NCI-H1048 (cell line): ENCODE measurements at regions not wholly inside any gene's neighbourhood (a gene's known extent, or its start where the extent isn't known, plus 50 kb on each side); places are given as distances from the start of the nearest gene placed in this dataset.

Experiments
- DNase-seq: peaks from one replicate; lab custom pipeline; 2025; lab: John Stamatoyannopoulos, UW

DNA sequence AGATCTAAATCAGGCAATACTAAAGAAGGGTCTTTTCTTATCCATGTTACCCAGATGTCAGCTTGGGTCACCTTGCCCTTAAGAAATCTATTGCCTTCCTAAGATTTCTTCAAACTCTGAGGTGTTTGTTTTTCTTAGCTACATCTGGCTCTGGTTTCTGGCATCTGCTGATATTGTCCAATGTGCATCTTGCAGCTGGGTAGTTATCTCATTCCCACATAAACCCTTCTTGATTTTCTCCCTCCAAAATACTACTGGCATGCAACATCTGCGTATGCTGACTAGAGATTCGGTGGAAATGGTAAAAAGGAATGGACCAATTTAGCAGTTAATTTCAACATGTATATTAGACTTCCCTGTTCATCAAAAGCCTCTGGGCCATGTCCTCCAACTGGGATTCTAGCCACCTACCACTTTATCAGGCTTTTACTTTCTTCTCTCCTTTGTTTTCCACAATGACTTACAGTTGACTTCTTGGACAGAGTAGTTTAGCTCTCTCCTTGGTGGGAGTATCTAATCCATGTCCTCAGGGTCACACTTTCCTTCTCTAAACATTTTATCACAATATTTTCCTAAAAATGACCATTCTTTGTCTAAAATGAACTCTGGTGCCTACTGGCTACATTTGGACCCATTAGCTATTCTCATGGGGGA lies 324.8 kb upstream of the FAR2 start:
- no peak for DNase-seq

DNA sequence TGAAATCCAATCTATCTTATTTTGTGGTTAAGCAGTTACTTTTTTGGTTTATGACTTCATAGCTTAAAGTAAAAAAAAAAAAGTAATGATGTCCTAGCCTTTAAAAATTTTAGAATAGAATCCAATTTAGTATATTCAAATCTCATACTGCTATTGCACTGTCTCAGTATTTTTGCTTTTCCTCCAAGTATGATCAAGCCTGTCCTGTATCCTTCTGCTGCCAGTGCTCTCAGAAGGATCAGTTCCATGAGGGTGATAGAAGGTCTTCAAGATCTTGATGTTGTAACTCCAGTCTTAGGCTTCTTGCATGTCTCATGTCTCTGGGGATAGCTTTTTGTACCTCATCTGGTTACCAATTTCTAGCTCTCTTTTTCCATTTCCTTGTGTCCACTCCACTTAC lies 324.2 kb upstream of the FAR2 start:
- DNase-seq = no peak

DNA sequence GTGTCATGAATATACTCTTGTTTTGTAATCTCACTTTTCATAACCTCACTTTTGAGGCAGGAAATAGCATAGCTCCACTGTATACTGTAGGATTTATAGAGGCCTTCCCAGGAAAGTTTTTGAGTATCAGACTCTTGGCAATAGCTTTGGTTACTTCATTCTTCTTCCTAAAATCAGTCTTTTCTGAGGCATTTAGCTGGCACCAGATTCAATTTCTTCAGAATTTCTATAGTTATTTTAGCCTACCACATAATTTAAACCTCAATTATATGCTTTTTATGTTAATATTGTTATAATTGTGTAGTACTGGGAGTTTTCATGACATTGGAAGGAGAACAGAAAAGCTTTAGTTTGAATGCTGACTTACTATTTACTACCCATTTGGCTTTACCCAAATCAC lies 322.3 kb upstream of the FAR2 start:
- no peak for DNase-seq

DNA sequence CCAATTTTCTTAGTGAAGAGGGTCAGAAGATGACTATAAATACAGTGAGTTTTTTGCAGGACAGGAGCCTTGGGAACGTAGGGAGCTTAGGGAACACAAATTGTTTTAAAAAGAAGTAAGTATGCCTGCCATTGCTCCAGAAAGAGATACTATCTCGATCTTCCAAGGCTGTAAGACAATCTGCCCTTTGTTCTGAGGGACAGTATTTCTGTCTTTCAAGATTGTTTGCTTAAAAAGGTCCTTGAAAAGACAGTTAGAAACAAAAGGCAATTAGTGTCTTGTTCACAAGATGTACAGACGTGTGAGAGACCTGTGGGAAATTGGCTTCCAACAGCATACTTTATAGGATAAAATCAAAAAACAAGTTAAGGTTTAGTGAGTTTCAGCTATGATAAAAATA lies 321.2 kb upstream of the FAR2 start:
- no peak for DNase-seq

DNA sequence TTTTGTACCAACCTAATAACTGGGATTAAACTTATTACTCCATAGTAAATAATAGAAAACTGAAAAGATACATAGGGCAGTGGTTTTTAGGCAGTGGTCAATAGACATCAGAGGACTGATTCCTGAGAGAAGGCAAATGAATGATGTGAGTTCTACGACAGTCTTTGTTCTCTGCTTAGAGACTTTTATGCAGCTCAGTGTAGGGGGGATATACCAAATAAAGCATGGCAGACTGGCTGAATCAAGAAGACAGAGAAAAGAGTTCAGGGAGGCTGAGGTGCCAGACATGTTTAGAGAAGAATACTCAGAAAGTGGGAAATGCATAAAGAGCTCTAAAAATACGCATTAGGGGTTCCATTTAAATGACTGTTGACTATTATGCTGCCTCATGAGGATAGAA lies 320.8 kb upstream of the FAR2 start:
- no peak for DNase-seq

DNA sequence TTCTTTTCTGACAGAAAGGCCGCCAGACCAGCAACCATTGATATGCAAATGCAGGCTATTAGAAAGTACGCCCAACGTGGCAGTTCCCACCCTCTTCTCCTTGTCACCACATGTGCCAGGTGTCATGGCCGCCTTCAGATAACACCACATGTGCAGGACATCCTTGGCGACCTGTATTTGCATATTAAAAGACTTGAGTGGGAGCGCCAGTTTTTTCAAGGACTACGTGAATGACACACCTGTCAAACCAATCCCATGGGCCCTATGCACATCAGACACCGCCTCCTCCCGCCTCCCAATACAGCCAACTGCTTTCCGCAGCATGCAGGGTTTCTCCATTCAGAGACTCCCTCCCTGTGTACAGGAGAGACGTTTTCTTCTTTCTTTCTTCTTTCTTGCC lies 318.6 kb upstream of the FAR2 start:
- no peak for DNase-seq

DNA sequence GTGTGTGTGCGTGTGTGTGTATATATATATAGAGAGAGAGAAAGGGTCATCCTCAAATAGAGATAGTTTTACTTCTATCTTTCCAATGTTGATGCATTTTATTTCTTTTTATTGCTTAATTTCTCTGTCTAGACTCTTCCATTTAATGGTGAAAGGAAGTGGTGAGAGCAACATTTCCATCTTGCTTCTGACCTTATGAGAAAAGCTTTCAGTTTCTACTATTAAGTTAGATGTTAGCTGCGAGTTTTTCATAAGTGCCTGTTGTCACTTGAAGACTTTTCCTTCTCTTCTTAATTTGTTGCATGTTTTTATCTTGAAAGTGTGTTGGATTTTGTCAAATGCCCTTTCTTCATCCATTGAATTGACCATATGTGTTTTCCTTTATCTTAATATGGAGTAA lies 304.4 kb upstream of the FAR2 start:
- DNase-seq = no peak

DNA sequence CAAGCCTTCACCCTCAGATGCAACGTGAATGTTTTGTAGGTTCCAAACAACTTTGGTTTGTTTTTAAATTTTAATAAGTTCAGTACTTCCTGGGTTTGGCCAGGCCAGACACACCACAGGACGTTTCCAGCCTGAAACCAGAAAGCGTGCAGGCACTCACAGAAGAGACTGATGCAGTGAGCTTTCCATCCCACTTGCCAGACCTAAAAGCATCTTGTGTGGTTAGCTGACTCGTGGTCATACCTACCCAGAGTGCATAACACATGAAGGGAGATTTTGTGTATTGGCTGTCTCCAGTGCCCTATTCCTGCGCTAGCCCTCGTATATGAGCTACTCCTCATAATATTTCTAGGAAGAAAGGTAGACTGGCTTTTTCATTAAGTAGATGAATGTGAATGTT lies 297.3 kb upstream of the FAR2 start:
- no peak for DNase-seq

DNA sequence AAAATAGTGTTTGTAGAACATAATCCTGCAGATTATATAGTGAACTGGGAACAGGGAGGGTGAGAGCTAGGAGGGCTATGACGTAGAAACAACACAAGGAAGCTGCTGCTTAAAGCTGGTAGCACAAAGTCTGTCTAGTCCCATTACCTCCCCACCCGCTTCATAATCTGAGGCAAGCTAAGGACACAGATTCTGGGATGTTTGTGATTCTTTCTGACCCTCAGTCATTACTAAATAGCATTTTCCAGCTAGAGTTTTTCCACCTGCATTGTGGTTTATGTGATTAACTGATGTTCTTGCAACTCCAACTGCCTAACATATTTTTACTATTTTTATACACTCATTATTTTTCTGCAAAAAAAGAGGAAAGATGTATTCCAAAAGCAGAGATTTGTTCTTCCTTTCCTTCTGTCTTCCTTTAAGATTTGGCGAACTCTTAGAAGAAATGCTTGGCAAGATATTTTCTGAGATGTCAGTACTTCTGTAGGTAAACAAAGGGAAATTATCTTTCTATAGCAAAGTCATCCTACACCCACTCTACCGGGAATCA lies 293.2 kb upstream of the FAR2 start:
- DNase-seq = no peak

DNA sequence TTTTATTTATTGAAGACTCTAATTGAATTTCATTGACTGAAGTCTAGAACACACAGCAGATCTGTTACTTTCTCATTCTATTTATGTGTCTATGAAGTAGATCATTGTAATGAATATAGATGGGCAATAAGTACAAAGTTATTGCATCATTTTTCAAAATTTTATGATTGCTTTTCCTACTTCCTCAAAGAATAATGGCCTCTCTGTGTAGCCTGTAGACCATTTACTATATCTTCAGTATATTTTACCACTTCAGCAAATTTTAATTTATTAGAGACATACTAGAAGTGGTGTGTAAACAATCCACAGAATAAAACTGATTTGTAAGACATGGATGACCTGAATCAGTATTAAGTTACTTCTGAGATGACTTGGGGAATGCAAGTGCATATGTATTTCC lies 291.7 kb upstream of the FAR2 start:
- no peak for DNase-seq

DNA sequence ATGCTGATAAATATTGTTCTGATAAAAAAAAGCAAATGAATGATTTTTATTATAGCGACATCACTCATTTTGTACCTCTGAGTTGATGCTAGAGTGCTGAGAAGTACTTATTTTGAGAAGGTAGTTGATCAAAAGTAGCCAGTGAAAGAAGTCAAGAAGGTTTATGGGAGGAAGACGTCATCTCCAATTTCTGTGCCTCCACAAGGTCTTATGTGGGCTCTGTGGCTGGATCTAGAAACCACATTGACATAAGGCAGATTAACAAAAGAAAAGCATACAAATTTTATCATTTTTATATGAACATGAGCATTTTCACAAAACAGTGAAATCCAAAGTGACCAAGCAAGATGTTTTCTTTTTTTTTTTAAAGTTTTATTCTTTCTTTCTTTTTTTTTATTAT lies 289.5 kb upstream of the FAR2 start:
- DNase-seq = no peak

DNA sequence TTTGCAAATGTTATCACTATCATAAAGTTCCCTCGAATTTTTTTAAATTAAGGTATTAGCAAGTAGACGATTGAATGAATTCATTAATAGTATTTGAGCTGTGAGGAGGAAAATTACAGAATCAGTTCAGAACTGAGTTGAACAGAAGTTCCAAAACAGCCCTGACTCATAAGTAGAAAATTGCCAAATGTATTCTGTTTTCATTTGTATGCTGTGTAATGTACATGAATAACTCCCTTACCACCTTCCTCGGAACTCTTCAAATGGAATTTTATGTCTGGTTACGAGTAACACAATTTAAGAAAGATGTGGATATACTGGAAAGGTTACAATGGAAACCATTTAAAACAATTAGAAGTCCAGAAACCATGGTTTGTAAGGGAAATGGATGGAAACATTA lies 283.3 kb upstream of the FAR2 start:
- no peak for DNase-seq

DNA sequence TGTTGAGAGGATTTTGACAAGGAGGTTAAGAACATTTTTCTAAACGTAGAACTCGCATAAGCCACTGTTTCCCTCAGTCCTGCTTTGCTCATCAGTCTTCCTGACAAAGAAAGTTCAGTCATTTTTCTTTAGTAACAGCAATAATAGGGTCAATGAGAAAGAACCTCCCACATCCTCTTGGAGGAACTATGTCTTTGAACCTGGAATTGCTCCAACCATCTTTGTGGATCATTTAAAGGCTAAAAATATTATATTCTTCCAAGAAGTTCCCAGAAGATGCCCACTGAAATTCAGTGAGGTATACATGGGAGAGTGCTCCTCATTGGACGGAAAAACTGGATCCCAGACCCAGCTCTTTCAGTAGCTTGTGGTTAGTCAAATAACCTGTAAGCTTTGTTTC lies 282.8 kb upstream of the FAR2 start:
- DNase-seq = no peak

DNA sequence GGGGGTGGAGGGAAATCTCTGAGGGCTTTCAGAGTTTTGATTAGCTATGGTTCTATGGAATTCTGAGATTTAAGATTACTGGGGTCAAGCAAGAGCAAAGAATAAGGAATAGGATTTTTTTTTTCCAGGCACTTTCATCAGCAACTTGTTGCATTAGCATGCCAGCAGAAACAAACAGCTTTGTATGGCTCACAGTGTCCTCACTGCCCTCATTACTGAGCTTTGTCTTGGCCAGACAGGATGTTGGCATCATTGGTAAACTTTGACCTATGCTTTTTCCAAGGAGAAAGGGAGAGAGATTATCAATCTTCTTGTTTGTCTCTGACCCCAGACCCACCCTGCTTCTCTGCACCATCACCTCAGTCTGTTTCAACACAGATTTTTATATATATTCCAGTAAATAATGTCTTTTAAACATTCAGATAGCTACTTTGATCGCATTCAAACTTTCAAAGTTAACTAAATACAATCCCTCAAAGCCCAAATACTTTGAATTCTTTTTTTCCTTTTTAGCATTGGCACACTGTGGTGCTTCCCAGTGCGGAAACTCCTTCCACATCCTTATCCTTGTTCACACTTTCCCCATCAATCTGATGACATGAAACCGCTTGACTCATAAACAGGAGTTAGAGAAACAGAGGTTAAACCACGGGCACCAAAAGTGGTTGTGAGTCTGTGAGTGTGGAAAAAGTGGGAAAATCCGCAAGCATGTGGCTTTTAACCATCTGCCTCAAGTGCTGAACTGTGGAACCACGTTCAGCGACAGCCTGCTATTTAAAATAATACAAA lies 282.2 kb upstream of the FAR2 start:
- no peak for DNase-seq

DNA sequence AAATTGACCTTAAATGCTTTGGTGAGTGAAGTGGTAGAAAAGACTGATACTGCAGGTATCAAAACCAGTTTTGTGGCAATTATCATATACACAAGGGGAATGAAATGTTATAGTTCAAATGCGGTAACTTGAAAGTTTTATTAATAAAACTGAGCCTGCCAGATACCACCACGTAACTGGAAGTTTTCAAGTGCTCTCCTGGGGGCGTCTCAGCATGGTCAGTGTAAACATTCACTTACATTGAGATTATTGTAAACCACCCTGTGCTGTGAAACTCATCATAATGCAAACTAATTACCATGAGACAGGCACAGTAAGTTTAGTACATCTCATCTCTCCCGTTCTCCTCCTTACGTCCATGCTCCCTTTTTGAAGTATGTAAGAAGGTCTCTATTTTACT lies 280.7 kb upstream of the FAR2 start:
- DNase-seq = no peak

DNA sequence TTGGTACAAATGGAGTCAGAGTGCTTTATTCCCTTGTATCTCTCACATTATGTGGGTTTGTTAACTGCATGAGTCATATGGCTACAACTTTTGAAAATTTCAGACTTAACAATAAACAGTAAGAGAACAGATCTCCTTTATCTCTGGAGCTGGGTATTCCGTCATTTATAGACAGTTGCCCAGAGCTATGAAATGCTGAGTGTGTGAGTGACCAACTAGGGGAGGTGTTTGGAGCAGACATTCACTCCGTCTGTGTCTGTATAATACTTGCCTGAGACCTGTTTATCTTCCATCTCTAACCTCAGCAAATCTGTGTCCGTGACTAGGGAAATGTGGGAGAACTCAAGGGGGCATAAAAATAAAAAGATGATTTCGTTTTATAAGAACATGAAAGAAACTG lies 279.9 kb upstream of the FAR2 start:
- DNase-seq = no peak

DNA sequence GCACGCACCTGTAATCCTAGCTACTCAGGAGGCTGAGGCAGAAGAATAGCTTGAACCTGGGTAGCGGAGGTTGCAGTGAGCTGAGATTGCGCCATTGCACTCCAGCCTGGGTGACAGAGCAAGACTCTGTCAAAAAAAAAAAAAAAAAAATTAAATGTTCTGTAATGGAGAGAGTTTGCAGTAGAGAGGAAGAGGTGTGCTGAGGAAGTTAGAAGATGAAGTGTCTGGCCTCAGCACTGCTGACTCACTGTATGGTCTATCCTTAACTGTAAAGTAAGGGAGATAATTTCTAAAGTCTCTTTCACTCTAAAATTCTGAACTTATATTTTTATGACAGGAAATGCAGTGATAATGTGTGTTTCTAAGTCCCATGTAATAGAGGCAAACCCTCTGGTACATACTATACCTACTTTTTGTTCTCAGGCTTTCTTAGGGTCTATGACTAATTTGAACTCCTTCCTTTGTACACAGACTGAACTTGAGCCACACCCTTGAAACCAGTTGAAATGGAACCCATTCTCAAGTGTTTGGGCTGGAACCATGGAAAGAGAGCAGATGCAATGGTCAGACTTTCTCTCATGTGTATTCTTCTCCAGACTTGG lies 278.1 kb upstream of the FAR2 start:
- DNase-seq = no peak

DNA sequence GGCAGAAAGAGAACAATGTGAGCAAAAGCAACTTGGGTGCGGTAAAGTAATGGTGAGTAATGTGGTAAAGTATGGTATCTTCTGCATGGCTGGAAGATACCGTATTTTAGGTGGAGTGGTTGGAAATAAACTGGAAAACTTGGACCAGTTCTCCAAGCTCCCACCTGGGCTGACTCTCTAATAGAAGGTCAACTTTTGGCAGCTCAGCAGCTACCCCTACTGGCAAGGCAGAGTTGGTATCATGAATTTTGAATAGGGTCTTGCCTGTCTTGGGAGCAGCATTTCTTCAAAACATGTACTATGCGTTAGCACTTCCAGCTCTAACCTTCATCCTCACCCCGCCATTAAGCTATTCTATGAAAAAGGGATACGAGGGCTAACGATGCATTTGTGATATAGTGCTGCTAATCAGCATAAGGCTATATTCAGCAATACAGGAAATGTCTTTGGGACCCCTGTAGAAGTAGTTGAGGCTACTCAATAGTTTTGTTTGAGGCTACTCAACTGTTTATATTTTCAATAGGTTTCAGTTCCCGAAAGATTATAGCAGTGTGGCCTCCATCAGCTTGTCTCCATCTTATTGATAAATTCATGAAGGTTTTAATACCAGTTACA lies 276.3 kb upstream of the FAR2 start:
- DNase-seq = peak; percentile 12

DNA sequence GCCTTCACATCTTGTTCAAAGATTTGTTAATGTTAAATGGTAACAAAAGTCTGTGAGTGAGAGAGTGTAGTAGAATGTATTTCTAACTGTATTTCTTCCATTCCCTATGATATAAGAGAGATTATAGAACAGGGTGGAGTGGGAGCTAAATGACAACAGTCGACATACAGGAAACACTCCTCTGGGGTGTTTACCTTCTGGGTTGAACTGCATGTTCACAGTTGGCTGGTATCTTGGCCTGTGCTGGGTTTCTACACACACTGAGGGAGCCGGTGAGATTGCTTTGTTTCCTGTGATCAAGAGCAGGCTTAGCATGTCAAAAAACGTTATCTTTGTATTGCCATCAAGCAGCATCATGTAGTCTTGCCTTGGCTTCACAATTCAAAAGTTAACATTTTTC lies 274.3 kb upstream of the FAR2 start:
- DNase-seq = no peak

DNA sequence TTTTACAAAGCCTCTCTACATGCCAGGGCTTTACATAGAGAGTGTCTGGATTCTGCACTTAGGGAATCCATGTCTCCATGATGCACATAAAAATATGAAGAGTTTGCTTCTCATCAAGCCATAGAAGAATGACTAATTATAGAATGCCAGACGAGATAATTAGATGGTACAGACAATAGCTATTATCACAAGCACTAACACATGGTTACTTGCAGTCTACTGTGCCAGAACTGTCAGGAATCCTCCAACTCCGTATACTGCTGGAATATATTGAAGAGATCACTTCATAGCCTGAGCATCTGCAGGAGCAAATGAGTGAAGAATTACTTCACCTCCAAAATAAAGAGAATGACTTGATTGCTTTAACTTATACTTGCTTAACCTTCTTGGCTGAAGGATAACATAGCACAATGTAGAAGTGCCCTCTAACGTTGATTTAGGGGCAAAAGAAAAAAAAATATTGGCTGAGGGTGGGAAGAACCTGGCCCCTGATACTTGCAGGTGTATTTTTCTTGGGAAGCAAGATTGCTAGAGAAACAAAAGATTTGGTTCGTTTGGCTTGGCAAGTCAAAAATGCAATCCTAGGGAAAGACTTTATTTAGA lies 272.8 kb upstream of the FAR2 start:
- DNase-seq = no peak

DNA sequence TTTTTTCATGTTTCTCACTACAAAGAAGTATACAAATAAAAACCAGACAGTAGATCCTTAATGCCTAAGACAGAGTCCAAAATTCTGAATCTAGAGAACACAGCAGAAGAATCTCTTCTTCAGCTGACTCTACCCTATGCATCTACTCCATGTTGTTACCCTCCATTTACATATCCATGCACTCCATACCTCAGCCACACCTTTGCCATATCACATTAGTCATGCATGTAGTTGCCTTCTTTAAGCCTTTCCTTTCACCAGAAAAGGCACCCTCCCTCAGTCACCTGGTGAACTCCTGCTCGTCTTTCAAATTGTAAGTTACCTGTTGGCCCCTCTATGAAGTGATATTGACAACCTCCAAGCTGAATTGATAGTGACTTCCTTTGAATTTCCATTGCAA lies 271.2 kb upstream of the FAR2 start:
- DNase-seq = no peak

DNA sequence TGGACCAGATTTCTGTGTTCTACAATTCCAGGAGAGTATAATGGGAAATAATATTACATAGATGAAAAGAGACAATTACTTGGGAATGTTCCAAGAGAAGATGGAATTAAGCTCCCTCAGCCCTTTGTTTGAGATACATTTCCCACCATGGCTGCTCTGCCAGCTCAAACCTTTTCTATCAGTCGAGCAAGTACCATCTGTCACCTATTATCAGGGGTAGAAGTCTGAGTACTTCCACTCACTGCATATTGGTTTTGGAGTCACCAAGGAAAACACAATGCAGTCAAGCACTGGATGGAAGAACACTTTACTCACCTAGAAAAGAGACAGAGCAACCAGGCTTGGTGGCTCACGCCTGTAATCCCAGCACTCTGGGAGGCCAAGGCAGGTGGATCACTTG lies 270.4 kb upstream of the FAR2 start:
- DNase-seq = no peak

DNA sequence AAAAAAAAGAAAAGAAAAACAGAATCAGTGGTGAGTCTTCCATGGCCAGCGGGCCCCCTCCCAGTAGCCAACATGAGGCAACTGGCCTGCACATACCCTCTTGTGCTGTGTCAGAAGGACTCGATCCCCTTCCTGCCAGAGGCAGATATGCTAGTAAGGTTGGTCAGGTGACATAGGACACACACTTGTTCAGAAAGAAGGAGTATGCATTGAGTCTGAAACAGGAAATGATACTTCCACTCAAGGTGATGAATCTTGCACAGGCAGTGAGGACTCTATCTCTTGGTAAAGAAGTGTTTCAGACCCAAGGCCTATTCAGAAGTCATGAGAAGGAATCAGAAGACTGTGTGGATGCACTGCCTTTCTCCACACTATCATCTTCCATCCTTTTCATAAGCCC lies 269.7 kb upstream of the FAR2 start:
- DNase-seq = no peak
